NCI-H146 treated with DMSO at 0.1 percent for 48 hours (cell line): ENCODE measurements at regions not wholly inside any gene's neighbourhood (a gene's known extent, or its start where the extent isn't known, plus 50 kb on each side); places are given as distances from the start of the nearest gene placed in this dataset.
"Not testable (repeated sequence)": the region's sequence is repeated elsewhere in the genome, so short reads cannot be mapped to it uniquely, and the experiment has no call there.

Source experiments
- DNase-seq: peaks from one replicate; lab custom pipeline; 2025; ENCODE audit not compliant: unreplicated experiment; lab: John Stamatoyannopoulos, UW

DNA sequence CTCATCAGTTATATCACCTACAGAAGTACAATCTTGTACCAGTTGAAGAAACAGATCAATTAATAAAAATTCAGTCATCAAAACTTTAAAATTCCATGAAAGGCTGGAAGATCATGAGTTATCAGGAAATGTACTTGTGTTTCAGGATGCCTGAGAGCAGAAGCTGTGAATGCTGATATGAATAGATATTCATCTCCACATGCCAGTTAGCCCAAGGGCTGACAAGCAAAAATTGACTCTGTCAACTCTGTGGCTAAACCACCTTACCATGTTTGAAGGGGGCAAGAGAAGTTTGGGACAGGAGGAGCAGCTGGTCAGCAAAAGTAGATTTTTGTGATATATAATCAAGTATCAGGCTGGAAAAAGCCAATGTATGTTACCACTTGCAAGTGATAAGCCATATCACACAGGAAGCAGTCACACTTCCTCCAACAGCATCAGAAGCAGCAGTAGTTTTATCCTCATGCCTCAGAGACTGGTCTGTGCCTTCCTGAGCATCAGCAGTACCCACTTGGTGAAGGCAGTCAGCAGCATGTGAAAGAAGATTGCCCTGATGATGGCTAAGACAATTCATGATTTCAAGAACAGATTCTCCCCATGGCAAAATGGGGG, 328.2 kb upstream of the CNTNAP5 start:
- DNase-seq = no peak

DNA sequence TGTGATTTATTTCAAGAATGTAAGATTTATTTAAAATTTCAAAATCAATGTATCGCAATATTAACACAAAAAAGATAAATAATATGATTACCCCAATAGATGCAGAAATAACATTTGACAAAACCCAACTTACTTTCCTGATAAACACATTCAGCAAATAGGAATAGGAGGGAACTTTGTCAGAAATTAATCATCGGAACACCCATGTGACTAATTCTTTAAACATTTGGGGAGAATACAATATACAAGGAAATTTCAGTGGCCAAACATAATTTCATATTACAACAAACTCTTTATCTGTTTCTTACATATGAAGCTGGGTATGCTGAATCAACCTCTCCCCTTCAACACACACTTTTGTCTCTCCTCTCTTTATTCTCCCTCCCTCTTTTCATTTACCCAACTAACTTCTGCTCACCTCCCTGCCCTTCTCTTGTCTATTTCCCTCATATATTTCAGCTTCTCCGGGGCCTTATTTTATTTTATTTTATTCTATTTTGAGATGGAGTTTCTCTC, 309.6 kb upstream of the CNTNAP5 start:
- DNase-seq = no peak

DNA sequence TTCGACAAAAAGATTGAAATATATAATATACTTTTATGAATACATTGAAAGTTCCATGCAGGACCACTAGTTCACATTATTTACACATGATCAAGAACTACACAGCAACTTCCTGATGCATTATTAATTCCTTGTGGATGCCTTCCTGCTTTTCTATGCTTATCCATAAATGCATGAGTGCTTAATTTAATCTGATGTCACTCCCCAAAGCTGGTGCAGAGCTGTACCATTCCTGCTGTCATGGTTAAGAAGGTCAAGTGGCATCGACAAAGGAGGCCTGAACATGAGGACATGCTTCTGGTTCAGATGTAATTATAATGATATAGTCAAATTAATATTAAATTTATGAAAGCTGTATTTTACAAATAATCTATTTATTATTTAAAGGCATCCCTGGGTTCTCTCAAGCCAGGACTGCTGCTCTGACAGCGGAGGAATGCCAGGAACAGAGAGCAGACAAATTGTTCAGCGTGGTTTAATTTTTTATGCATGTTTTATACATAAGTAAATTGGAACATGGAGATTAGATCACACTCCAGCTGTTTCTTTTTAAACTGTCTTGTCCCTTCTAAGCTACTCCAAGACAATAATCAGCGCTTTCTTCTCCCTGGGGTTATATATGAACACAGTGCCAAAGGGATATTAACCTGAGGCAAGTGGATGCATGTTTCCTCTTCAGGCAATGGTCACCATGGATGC, 307.3 kb upstream of the CNTNAP5 start:
- DNase-seq = no peak

DNA sequence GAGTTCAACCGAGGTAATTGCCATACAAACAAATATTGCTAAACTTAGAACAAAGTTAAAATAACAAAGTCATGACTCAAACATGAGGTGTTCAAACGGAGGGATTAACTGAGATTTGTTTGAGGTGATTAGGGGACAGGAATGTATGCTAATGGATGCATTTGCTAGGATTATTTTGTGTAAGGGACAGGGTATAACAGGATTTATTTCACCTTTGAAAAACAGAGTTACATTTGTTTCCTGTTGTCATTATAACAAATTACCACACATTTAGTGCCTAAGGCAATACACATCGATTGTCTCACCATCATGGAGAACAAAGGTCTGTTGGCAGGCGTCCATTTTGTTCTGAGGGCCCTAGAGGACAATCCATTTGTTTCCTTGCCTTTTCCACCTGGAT, 304.3 kb upstream of the CNTNAP5 start:
- DNase-seq = peak; percentile 20

DNA sequence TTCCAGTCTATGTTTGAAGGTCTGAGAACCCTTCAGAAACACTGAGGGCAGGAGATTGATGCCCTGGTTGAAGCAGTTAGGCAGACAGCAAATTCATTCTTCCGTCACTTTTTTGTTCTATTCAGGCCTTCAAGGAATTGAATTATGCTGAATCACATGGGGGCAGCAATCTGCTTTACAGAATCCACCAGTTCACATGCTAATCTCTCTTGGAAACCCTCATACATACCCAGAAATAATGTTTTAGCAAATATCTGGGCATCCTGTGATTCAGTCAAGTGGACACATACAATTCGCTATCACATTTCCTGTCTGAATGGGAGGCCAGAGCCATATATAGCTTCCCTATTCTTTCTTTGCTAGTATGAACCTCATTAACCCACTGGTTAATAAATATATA, 301.4 kb upstream of the CNTNAP5 start:
- no peak for DNase-seq

DNA sequence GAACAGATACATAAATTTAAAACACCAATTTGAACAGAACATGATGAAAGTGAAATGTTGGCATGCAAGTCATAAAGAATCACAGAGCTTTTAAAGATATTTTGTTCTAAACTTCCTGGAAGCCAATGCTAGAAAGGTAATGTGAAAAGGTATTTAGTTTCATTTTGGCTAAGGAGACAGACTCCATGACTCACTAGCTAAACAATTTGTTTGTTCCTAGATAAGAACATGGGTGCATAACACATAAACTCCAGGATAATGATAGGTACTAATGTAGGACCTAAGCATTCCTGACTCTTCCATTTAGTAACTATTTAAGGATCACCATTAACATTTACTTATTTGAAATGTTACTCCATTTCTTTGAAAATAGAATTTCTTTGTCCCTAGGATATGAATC, 292.5 kb upstream of the CNTNAP5 start:
- no peak for DNase-seq

DNA sequence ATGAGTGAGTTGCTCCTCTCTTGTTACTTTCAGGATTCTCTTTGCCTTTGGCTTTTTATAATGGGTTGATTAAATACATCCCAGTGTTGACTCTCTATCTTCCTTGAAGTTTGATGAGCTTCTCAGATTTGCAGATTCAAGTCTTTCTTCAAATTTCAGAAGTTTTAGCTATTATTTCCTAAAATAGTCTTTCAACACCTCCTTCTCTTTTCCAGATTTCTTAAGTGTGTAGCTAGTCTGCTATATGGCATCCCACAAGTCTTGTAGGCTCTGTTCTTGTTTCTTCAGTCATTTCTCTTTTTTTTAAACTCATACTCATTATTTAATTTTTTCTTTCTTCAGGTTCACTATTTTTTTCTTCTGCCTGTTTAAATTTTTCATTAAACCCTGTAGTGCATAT, 287.7 kb upstream of the CNTNAP5 start:
- DNase-seq = no peak

DNA sequence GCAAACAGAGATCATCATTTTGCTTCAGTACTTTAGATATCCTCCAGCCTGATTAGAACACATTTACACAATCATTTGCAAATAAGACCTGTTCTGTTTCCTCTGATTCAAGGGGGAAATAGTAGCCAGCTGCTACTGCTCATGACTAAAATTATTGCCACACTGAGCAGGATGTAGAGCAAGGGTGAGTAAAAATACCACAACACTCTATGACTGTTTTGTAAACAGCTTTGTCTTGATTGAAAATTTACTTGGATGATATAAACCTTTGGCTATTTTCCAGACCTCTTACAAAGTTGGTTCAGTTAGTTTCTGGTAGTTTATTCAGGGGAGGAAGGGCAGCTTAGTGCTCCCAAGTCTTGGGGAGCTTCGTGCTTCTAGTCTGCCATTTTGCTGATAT, 286.4 kb upstream of the CNTNAP5 start:
- DNase-seq = no peak

DNA sequence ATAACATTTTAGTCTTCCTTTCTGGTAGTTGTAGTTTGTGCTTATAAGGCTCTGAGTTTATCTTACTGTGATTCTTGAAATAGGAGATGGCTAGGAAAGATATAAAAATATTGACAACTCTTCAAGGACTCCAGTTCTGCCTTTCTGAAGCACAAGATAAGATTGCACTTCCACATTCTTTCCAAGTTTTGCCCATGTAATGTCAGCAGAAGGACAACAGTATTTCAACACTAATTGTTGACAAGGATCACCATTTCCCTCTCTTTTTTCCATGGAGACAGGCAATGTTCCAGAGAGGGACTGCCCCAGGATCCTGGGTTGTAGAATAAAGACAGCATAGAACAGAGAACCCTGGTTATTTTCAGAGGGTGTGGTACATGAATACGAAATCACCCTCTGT, 279.1 kb upstream of the CNTNAP5 start:
- DNase-seq = no peak

DNA sequence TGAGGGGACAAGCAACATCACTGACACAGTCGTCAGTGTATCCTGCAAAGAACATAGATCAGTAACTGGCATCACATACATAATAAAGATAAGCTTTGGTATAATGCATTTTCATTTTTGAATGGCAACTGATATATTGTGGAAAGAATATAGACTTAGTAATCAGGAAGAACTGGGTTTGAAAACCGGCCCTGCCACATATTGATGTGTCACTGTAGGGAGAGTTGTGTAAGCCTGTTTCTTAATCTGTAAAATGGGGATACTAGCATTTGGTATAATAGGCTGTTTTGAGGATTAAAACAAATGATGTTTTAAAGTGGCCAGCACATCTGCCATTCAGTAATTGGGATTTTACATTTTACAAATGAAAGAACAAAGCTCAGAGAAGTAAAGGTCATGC, 277.8 kb upstream of the CNTNAP5 start:
- DNase-seq = no peak

DNA sequence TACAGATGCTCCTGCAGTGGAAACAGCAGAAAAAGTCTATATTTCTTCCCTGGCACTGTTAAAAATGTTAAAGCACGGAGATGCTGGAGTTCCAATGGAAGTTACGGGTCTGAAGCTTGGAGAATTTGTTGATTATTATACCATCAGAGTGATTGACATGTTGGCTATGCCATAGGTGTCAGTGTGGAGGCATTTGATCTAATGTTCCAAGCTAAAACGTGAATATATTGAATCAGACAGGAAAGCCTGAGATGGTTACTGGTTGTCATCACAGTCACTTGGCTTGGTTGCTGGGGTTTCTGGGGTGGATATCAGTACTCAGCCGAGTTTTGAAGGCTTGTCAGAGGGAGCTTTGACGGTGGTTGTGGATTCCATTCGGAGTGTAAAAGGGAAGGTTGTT, 262.9 kb upstream of the CNTNAP5 start:
- DNase-seq = no peak

DNA sequence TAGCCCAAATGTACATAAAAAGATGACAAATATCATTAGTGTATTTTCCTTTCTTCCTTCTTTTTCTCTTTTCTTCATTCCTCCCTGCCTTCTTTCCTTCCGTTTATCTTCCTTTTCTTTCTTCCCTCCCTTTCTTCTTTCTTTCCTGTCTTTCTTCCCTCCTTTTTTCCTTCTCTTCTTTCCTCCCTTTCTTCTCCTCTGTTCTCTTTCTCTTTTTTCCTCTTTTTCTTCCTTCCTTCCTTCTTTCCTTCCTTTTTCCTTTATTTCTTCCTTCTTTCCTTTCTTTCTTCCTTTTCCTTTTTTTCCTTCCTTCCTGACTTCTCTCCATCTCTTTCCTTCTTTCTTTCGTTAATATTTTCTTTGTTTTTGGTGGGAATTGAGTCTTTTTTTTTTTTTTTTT, 256.9 kb upstream of the CNTNAP5 start:
- no peak for DNase-seq

DNA sequence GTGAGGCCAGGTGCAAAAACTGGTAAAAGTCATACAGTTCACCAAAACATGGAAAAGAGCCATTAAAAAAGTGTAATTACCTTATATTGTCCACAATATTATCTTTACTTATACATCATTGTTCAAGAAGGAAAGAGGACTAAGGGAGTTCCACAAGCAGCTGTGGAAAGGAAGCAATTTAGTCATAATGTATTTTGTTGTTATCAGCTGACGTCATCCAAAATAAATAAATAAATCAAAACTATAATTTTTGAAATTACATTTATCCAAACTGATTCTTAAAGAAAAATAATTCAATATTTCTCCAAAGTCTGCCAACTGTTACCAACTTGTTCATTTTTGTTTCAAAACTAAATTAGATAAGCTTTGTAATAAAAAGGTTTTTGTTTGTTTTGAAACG, 256.1 kb upstream of the CNTNAP5 start:
- peak; percentile 23 for DNase-seq

DNA sequence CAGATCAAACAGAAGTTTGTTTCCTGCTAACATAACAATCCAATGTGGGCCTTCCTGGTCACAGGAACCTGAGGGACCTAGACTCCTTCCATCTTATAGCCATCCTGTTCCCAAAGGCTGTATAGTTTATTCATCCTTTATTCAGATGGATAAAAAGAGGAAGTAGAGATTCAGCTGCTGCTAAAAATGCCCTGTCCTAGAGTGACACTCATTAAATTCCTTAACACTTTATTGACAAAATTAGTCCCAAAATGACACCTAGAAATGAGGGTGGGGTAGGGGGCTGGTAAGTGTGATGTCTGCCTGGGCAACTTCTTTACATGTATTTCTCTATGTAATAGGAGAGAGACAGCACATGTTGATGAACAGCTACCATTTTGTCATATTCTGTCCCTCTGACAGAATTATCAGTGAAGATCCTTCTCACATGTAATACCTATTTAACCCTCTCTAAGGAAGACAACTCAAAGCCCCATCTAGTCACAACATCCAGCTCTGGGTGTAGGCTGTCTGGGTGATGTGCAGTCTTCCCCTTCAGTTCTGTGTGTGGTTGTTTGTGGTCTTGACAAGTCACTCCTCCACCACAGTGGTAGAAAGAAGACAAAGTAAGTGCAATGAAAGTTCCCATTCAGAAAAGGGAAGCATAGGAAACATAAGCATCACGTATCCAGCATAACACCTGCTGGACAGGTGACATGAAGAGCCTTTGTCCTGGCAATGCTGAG, 253.9 kb upstream of the CNTNAP5 start:
- no peak for DNase-seq

DNA sequence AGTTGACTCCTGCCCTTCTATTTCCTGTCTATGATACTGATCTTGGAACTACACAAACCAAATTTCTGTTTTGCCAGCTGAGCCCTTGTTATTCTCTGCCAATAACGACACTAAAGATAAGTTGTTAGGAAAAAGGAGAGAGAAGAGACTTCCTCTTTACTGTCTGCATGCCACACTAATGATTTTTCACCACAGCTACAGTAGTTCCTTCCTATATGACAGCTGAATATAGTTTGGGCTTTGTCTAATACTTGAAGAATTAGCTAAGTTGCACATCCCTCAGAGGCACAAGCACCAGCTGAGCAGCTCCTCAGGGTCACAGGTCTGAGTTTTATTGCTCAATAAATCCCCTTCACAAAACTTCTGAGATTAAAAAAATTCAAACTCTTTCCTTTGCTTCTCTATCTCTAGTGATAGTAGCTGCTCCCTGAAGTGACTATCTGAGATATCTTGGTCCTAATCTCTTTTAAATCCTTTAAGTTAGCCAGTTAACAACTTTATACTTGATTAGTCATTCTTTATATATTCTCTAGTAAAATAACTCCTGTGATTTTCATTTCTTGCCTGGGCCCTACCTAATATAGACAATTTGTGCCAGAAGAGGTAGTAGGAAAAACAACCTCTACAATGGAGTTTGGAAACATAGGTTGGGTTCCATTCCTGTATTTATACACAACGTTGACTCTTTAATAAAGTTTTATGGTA, 253.0 kb upstream of the CNTNAP5 start:
- no peak for DNase-seq

DNA sequence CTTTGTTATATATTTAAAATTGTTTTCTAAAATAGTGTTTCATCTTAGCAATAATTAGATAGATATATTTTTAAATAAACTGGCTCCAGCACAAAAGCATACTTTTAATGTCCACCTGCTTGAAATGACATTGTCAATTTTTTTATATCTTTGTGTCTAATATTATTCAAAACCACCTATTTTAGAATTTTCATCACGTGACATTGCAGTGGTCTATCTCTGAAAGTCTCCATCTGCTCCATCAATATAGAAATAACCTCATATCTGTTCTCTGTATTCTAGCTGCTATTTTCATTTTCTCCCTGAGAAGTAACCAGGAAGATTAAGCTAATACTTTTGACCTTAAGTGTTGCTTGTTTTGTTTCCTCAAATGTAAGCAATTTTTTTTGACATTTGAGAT, 248.0 kb upstream of the CNTNAP5 start:
- DNase-seq = no peak

DNA sequence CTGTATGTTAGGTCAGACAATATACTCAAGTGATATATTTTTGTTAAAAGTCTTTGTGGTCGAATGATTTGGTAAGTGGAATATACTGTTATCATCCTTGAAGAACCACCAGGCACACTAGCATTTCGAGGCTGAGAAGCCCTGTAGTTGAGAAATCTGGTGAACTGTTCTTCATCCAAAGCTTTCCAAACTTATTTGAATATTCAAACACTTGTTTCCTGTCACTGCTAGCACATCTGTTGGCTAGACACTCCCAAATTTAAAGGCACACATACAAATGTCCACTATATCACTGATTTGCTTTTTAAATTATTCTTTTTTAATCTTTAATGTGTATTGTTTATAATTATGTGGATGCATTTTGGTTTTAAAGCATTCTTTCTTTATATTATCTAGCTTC, 241.9 kb upstream of the CNTNAP5 start:
- no peak for DNase-seq

DNA sequence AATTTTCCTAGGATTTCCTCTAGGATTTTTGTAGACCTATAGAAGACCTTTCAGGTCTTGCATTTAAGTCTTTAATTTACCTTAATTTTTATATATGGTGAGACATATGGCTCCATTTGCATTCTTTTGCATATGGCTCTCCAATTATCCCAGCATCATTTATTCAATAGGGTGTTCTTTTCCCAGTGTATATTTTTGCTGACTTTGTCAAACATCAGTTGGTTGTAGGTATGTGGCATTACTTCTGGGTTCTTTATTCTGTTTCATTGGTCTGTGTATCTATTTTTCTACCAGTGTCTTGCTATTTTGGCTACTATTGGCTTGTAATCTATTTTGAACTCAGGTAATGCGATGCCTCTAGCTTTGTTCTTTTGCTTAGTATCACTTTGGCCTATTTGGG, 239.8 kb upstream of the CNTNAP5 start:
- DNase-seq = no peak

DNA sequence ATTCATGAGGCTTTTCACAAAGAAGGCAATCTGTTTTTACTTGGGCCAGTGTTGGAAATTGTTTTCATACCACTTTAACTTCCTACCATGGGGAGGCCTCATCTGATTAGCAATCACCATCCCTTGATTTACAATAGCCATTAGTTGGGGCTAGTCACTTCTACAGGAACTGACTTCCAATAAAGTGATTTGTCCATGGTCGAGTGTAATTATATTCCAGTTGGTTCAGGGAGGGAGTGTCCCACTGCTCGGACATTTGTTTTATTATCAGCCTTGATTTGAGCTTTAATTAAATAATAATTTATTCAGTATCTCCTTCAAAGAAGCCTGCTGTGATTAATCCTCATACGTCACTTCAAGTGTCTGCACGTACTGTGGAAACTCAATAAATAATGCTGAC, 233.9 kb upstream of the CNTNAP5 start:
- DNase-seq = no peak

DNA sequence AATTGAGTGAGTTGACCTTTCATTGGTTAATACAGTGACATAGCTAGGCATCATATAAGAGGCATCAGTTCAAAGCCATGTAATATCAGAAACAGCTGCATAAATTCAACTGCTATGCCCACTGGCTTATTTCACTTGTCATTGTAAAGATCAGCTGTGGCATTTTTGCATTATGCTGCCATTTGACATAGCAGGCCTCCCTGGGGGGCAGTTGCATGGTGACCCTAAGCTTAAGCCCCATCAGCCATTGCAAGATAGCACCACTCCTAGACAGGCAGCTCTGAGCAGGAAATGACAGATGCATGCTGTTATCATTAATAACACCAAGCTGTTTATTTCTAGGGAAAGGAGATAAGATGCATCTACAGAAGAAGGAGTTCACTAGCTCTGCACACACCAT, 233.4 kb upstream of the CNTNAP5 start:
- DNase-seq = no peak

DNA sequence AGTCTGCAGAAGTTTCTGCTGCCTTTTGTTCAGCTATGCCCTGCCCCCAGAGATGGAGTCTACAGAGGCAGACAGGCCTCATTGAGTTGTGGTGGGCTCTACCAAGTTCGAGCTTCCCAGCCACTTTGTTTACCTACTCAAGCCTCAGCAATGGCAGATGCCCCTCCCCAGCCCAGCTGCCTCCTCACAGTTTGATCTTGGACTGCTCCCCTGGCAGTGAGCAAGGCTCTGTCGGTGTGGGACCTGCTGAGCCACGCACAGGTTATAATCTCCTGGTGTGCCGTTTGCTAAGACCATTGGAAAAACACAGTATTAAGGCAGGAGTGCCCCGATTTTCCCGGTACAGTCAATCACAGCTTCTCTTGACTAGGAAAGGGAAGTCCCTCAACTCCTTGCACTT, 221.0 kb upstream of the CNTNAP5 start:
- not testable (repeated sequence) for DNase-seq

DNA sequence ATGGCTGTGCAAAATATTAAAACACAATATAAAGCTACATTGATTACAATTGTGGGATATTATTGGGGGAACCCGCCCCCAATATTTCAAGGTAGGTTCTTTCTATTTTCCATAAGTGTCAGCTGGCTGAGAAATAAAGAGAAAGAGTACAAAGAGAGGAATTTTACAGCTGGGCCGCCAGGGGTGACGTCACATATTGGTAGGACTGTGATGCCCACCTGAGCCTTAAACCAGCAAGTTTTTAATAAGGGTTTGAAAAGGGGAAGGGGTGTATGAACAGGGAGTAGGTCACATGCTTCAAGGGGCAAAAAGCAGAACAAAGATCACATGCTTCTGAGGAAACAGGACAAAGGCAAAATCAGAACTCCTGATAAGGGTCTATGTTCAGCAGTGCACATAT, 219.3 kb upstream of the CNTNAP5 start:
- DNase-seq = not testable (repeated sequence)
